ENCODE measurements at regions not wholly inside any gene's neighbourhood (a gene's known extent, or its start where the extent isn't known, plus 50 kb on each side); places are given as distances from the start of the nearest gene placed in this dataset.

GRCh38 chr10:56881218-56881617 lies 520.2 kb upstream of the ZWINT start:
- CTCF ChIA-PET = no interaction called here
- no peak for TF ChIP-seq CTCF (IDR thresholded peaks at IDR 0.05; ENCODE audit: insufficient read depth, low read length, missing control alignments)
- POLR2A ChIA-PET = no interaction called here
- DNase-seq (ENCODE audit: low read depth, low spot score) = no peak
- no peak overlapping the region for H3K4me3 ChIP-seq (ENCODE audit: low read depth, low read length)

GRCh38 chr10:56880606-56881005 lies 519.5 kb upstream of the ZWINT start:
- POLR2A ChIA-PET = no interaction called here
- no peak overlapping the region for H3K4me3 ChIP-seq (ENCODE audit: low read depth, low read length)
- CTCF ChIA-PET = no interaction called here
- DNase-seq (ENCODE audit: low read depth, low spot score) = no peak
- no peak for TF ChIP-seq CTCF (IDR thresholded peaks at IDR 0.05; ENCODE audit: insufficient read depth, low read length, missing control alignments)

GRCh38 chr10:56874950-56875349 lies 513.9 kb upstream of the ZWINT start:
- CTCF ChIA-PET = no interaction called here

GRCh38 chr10:56871160-56871668 lies 510.2 kb upstream of the ZWINT start:
- ChIA-PET POLR2A (no interaction called here), CTCF (no interaction called here)
- no peak for DNase-seq (ENCODE audit: low read depth, low spot score)
- TF ChIP-seq CTCF (IDR thresholded peaks at IDR 0.05; ENCODE audit: insufficient read depth, low read length, missing control alignments) = no peak
- H3K4me3 ChIP-seq (ENCODE audit: low read depth, low read length) = no peak overlapping the region

More at GRCh38 chr10:56874950-56875349, 513.9 kb upstream of the ZWINT start:
- DNase-seq (ENCODE audit: low read depth, low spot score) = no peak
- no peak overlapping the region for H3K4me3 ChIP-seq (ENCODE audit: low read depth, low read length)
- POLR2A ChIA-PET = no interaction called here
- no peak for TF ChIP-seq CTCF (IDR thresholded peaks at IDR 0.05; ENCODE audit: insufficient read depth, low read length, missing control alignments)

GRCh38 chr10:56867236-56867635 lies 506.2 kb upstream of the ZWINT start:
- CTCF ChIA-PET = no interaction called here

GRCh38 chr10:56856569-56856968 lies 495.5 kb upstream of the ZWINT start:
- TF ChIP-seq CTCF (IDR thresholded peaks at IDR 0.05; ENCODE audit: insufficient read depth, low read length, missing control alignments) = no peak
- no peak for DNase-seq (ENCODE audit: low read depth, low spot score)
- ChIA-PET POLR2A (no interaction called here), CTCF (no interaction called here)
- no peak overlapping the region for H3K4me3 ChIP-seq (ENCODE audit: low read depth, low read length)

More at GRCh38 chr10:56867236-56867635, 506.2 kb upstream of the ZWINT start:
- POLR2A ChIA-PET = no interaction called here
- H3K4me3 ChIP-seq (ENCODE audit: low read depth, low read length) = no peak overlapping the region
- no peak for TF ChIP-seq CTCF (IDR thresholded peaks at IDR 0.05; ENCODE audit: insufficient read depth, low read length, missing control alignments)
- no peak for DNase-seq (ENCODE audit: low read depth, low spot score)
